ES-I3 (cell line): ENCODE measurements at regions not wholly inside any gene's neighbourhood (a gene's known extent, or its start where the extent isn't known, plus 50 kb on each side); places are given as distances from the start of the nearest gene placed in this dataset.

Experiments
- H3K36me3 ChIP-seq: 2 replicates; pipeline ENCODE4 v1.6.1; 2013; ENCODE audit warnings: mild to moderate bottlenecking, low read length, control low read depth, moderate library complexity; ENCODE audit not compliant: insufficient read depth
- H3K4me1 ChIP-seq: 2 replicates; pipeline ENCODE4 v1.6.1; 2013; ENCODE audit warnings: mild to moderate bottlenecking, control low read depth, low read length; ENCODE audit not compliant: insufficient read depth
- H3K9ac ChIP-seq: 2 replicates; pipeline ENCODE4 v1.6.1; 2013; ENCODE audit warnings: low read depth, mild to moderate bottlenecking, low read length, moderate library complexity
- H3K9me3 ChIP-seq: 2 replicates; pipeline ENCODE4 v1.6.1; 2013; ENCODE audit warnings: mild to moderate bottlenecking, low read length, moderate library complexity; ENCODE audit not compliant: control insufficient read depth, insufficient read depth

GRCh38 chr3:178257491-178257890, 278.7 kb upstream of the KCNMB2 start:
- no peaks in the 10 kb centered on the region for H3K9me3 ChIP-seq
- no peaks in the 10 kb centered on the region for H3K4me1 ChIP-seq
- no peaks in the 10 kb centered on the region for H3K36me3 ChIP-seq
- H3K9ac ChIP-seq = no peak overlapping the region

GRCh38 chr3:178258121-178258520, 278.1 kb upstream of the KCNMB2 start:
- H3K4me1 ChIP-seq = no peaks in the 10 kb centered on the region
- no peaks in the 10 kb centered on the region for H3K36me3 ChIP-seq
- no peak overlapping the region for H3K9ac ChIP-seq
- H3K9me3 ChIP-seq = no peaks in the 10 kb centered on the region

GRCh38 chr3:178259703-178260102, 276.5 kb upstream of the KCNMB2 start:
- Histone ChIP-seq H3K9me3 (no peaks in the 10 kb centered on the region), H3K4me1 (no peaks in the 10 kb centered on the region), H3K36me3 (no peaks in the 10 kb centered on the region), H3K9ac (no peak overlapping the region)

GRCh38 chr3:178260887-178261565, 275.2 kb upstream of the KCNMB2 start:
- Histone ChIP-seq H3K9ac (no peak overlapping the region), H3K4me1 (no peaks in the 10 kb centered on the region), H3K9me3 (no peaks in the 10 kb centered on the region), H3K36me3 (no peaks in the 10 kb centered on the region)

- H3K9ac ChIP-seq = no peak overlapping the region
- no peaks in the 10 kb centered on the region for H3K9me3 ChIP-seq
- H3K4me1 ChIP-seq = no peaks in the 10 kb centered on the region
- H3K36me3 ChIP-seq = no peaks in the 10 kb centered on the region
These were observed 272.9 kb upstream of the KCNMB2 start for GRCh38 chr3:178263236-178263916.

GRCh38 chr3:178267158-178267844, 268.9 kb upstream of the KCNMB2 start:
- Histone ChIP-seq H3K9me3 (no peaks in the 10 kb centered on the region), H3K9ac (no peak overlapping the region), H3K4me1 (no peaks in the 10 kb centered on the region), H3K36me3 (no peaks in the 10 kb centered on the region)

- Histone ChIP-seq H3K9ac (no peak overlapping the region), H3K36me3 (no peaks in the 10 kb centered on the region), H3K9me3 (no peaks in the 10 kb centered on the region), H3K4me1 (no peaks in the 10 kb centered on the region)
These were observed 265.4 kb upstream of the KCNMB2 start for GRCh38 chr3:178270838-178271237.

- Histone ChIP-seq H3K4me1 (no peaks in the 10 kb centered on the region), H3K9ac (no peak overlapping the region), H3K36me3 (no peaks in the 10 kb centered on the region), H3K9me3 (no peaks in the 10 kb centered on the region)
These were observed 264.4 kb upstream of the KCNMB2 start for GRCh38 chr3:178271740-178272387.

GRCh38 chr3:178272841-178273240, 263.4 kb upstream of the KCNMB2 start:
- no peaks in the 10 kb centered on the region for H3K4me1 ChIP-seq
- H3K36me3 ChIP-seq = no peaks in the 10 kb centered on the region
- no peaks in the 10 kb centered on the region for H3K9me3 ChIP-seq
- no peak overlapping the region for H3K9ac ChIP-seq

GRCh38 chr3:178274711-178275110, 261.5 kb upstream of the KCNMB2 start:
- H3K36me3 ChIP-seq = no peaks in the 10 kb centered on the region
- H3K9me3 ChIP-seq = no peaks in the 10 kb centered on the region
- H3K4me1 ChIP-seq = no peaks in the 10 kb centered on the region
- H3K9ac ChIP-seq = no peak overlapping the region

- no peak overlapping the region for H3K9ac ChIP-seq
These were observed 260.9 kb upstream of the KCNMB2 start for GRCh38 chr3:178275311-178275710.

GRCh38 chr3:178275793-178276192, 260.4 kb upstream of the KCNMB2 start:
- H3K9ac ChIP-seq = no peak overlapping the region
- H3K9me3 ChIP-seq = no peaks in the 10 kb centered on the region
- no peaks in the 10 kb centered on the region for H3K36me3 ChIP-seq
- H3K4me1 ChIP-seq = no peaks in the 10 kb centered on the region

More at GRCh38 chr3:178275311-178275710, 260.9 kb upstream of the KCNMB2 start:
- Histone ChIP-seq H3K36me3 (no peaks in the 10 kb centered on the region), H3K4me1 (no peaks in the 10 kb centered on the region), H3K9me3 (no peaks in the 10 kb centered on the region)

- Histone ChIP-seq H3K36me3 (no peaks in the 10 kb centered on the region), H3K9ac (no peak overlapping the region), H3K9me3 (no peaks in the 10 kb centered on the region), H3K4me1 (no peaks in the 10 kb centered on the region)
These were observed 258.6 kb upstream of the KCNMB2 start for GRCh38 chr3:178277605-178278004.

GRCh38 chr3:178283561-178283960, 252.7 kb upstream of the KCNMB2 start:
- Histone ChIP-seq H3K9ac (no peak overlapping the region), H3K9me3 (peaks cover 5% of the 10 kb centered on the region; the same call in 1 of the 2 replicates), H3K4me1 (no peaks in the 10 kb centered on the region; the same call in 1 of the 2 replicates), H3K36me3 (no peaks in the 10 kb centered on the region; the same call in 1 of the 2 replicates)
